Activated naive CD8-positive, alpha-beta T cell treated with anti-CD3 and anti-CD28 coated beads, Interleukin-2, amount 10 ng/mL, durations not matched to agents 7 days and 5 days (primary cell): ENCODE measurements at regions not wholly inside any gene's neighbourhood (a gene's known extent, or its start where the extent isn't known, plus 50 kb on each side); places are given as distances from the start of the nearest gene placed in this dataset.

Experiments
- ATAC-seq: fragments of 150-1000 bp; cut with Tn5 transposase; one replicate; pipeline ENCODE4 v1.10.0; 2021; ENCODE audit warnings: low read depth, moderate library complexity
- POLR2A ChIA-PET: fragments of 350-600 bp; sonication (Branson Sonifier 250); formaldehyde crosslinking; loops from one replicate; lab custom pipeline; 2021; ENCODE audit warnings: antibody characterized with exemption; lab: Charles Lee
- DNase-seq: peaks from one replicate; pipeline ENCODE4 v3.0.0; 2021
- H3K27ac Mint-ChIP-seq: one replicate; pipeline ENCODE4 v1.8.0; 2022; ENCODE audit warnings: mild to moderate bottlenecking, mixed read lengths
- H3K27me3 Mint-ChIP-seq: one replicate; pipeline ENCODE4 v1.8.0; 2022; ENCODE audit warnings: mild to moderate bottlenecking, moderate library complexity, mixed read lengths
- H3K36me3 Mint-ChIP-seq: one replicate; pipeline ENCODE4 v1.8.0; 2021; ENCODE audit warnings: mild to moderate bottlenecking, mixed read lengths
- H3K4me1 Mint-ChIP-seq: one replicate; pipeline ENCODE4 v1.8.0; 2021; ENCODE audit warnings: mixed read lengths
- H3K4me3 Mint-ChIP-seq: one replicate; pipeline ENCODE4 v1.8.0; 2022; ENCODE audit warnings: mild to moderate bottlenecking, moderate library complexity, mixed read lengths
- H3K9me3 Mint-ChIP-seq: one replicate; pipeline ENCODE4 v1.8.0; 2021; ENCODE audit warnings: mixed read lengths

DNA sequence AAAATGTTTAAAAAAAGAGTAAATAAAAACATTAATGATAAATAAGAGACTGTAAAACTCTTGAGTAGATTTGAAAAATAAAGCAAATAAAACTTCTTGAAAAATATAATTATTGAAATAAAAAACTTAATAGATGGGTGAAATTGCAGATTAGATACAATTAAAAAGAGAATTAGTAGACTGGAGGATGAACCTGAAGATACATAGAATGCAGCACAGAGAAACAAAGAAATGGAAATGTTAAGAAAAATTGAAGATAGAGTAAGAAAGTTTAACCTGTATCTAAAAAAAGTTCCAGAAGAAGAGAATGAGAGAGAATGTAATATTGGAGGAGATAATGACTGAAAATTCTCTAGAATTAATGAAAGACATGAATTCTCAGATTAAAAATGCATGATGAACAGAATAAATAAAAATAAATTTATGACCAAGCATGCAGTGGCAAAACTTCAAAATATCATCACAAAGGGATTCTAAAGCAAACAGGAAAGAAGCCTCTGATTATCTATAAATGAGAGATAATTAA, 438.1 kb upstream of the CLINT1 start:
- Mint-ChIP-seq H3K4me3 (no peak overlapping the region), H3K36me3 (no peaks in the 10 kb centered on the region), H3K27ac (no peak overlapping the region), H3K4me1 (no peaks in the 10 kb centered on the region), H3K9me3 (peaks cover 8% of the 10 kb centered on the region), H3K27me3 (peaks cover 3% of the 10 kb centered on the region)
- ATAC-seq (no peak), DNase-seq (no peak)
- POLR2A ChIA-PET, result no interaction called here

DNA sequence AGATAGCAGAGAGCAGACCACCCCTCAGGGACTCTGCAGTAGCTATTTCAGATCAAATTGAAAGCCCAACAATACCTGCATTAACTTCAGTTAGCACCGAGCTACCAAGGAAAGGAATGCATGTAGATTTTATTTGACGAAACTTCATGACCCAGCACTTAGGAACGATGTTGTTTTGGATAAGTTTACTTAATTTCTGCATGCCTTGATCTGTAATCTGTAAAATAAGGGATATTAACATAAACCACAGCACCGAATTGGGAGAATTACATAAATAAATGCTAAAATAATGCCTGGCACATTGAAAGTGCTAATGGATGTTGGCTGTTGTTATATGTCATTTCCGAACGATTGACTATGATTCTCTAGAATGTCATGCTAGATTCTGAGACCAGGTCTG, 435.8 kb upstream of the CLINT1 start:
- Mint-ChIP-seq H3K4me3 (no peak overlapping the region), H3K27me3 (no peaks in the 10 kb centered on the region), H3K4me1 (no peaks in the 10 kb centered on the region), H3K9me3 (peaks cover 8% of the 10 kb centered on the region), H3K27ac (no peak overlapping the region), H3K36me3 (no peaks in the 10 kb centered on the region)
- ATAC-seq, result no peak
- POLR2A ChIA-PET, result no interaction called here
- no peak for DNase-seq

GRCh38 chr5:158292981-158293380, 434.0 kb upstream of the CLINT1 start:
- no peak overlapping the region for H3K4me3 Mint-ChIP-seq
- POLR2A ChIA-PET, result no interaction called here
- DNase-seq (no peak), ATAC-seq (no peak)
- no peaks in the 10 kb centered on the region for H3K27me3 Mint-ChIP-seq
- no peaks in the 10 kb centered on the region for H3K36me3 Mint-ChIP-seq
- no peak overlapping the region for H3K27ac Mint-ChIP-seq
- H3K4me1 Mint-ChIP-seq, result no peaks in the 10 kb centered on the region
- H3K9me3 Mint-ChIP-seq, result peaks cover 8% of the 10 kb centered on the region

DNA sequence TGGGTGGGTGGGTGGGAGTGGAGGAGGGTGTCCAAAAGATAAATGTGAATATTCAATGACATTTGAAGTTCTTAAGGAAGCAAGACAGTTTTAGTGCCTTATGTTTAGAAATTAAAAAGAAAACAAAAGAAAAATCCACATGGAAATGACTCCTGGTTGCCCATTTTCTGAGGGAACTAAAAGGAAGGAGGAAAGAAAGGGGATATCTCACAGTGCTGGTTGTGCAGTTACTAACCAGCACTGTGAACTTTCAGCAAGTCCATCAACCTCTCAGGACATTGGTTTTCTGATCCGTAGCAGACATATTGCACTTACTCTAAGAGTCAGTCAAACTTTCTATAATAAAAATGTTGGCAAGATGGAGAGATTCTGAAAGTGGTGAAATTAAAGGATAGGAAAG, 431.0 kb upstream of the CLINT1 start:
- H3K9me3 Mint-ChIP-seq, result peaks cover 4% of the 10 kb centered on the region
- no peaks in the 10 kb centered on the region for H3K36me3 Mint-ChIP-seq
- no peak overlapping the region for H3K4me3 Mint-ChIP-seq
- H3K4me1 Mint-ChIP-seq, result no peaks in the 10 kb centered on the region
- H3K27me3 Mint-ChIP-seq, result no peaks in the 10 kb centered on the region
- POLR2A ChIA-PET, result no interaction called here
- H3K27ac Mint-ChIP-seq, result no peak overlapping the region
- ATAC-seq, result no peak
- DNase-seq, result no peak

DNA sequence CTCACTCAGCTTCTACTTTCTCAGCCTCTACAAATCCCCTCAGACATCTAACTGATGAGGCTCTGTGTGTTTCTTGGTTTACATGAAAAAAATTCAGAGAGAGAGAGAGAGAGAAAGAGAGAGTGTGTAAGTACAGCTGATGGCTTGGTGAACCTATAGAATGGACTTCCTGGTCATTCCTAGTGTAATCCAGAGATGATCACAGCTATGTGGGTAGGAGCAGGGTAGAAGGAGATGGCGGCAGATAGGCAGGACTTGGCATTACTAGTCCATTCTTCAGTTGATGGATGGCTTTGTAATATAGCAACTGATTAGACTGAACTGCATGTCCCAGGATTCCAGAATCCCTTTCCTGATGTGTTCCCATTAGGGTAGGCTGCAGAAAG, 429.3 kb upstream of the CLINT1 start:
- POLR2A ChIA-PET, result no interaction called here
- Mint-ChIP-seq H3K27me3 (no peaks in the 10 kb centered on the region), H3K36me3 (no peaks in the 10 kb centered on the region), H3K4me3 (no peak overlapping the region), H3K4me1 (no peaks in the 10 kb centered on the region), H3K27ac (no peak overlapping the region), H3K9me3 (peaks cover 1% of the 10 kb centered on the region)
- no peak for ATAC-seq
- DNase-seq, result no peak

- Mint-ChIP-seq H3K27me3 (no peaks in the 10 kb centered on the region), H3K36me3 (no peaks in the 10 kb centered on the region), H3K4me1 (no peaks in the 10 kb centered on the region), H3K27ac (no peak overlapping the region), H3K4me3 (no peak overlapping the region), H3K9me3 (no peaks in the 10 kb centered on the region)
- no peak for DNase-seq
- no peak for ATAC-seq
- POLR2A ChIA-PET, result no interaction called here
These were observed 428.8 kb upstream of the CLINT1 start for GRCh38 chr5:158287643-158288271.

GRCh38 chr5:158286827-158287226, 427.9 kb upstream of the CLINT1 start:
- Mint-ChIP-seq H3K9me3 (no peaks in the 10 kb centered on the region), H3K27me3 (no peaks in the 10 kb centered on the region), H3K27ac (no peak overlapping the region), H3K4me3 (no peak overlapping the region), H3K4me1 (no peaks in the 10 kb centered on the region), H3K36me3 (no peaks in the 10 kb centered on the region)
- DNase-seq (no peak), ATAC-seq (no peak)
- POLR2A ChIA-PET, result no interaction called here

DNA sequence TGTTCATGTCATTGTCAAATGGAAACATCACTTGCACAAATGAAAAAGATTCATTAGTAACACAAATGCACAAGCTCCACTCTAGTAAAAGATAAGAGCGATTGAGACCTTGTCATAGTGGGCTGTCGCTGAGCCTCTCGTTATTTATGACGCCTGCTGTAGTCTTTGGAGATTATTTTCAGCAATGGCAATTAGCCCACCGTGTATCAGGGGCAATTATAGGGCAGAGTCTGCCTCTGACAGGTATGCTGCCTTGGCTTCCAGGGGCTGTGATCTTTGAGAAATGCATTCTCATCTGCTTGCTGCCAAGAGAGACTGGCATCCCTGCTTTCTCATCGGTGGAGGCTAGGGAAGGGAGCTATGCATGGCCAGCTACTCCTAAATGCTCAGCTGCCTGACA, 426.8 kb upstream of the CLINT1 start:
- Mint-ChIP-seq H3K27me3 (no peaks in the 10 kb centered on the region), H3K27ac (no peak overlapping the region), H3K9me3 (peaks cover 2% of the 10 kb centered on the region), H3K36me3 (no peaks in the 10 kb centered on the region), H3K4me3 (no peak overlapping the region), H3K4me1 (no peaks in the 10 kb centered on the region)
- POLR2A ChIA-PET, result no interaction called here
- DNase-seq (no peak), ATAC-seq (no peak)

GRCh38 chr5:158284242-158284641, 425.3 kb upstream of the CLINT1 start:
- Mint-ChIP-seq H3K4me1 (no peaks in the 10 kb centered on the region), H3K27ac (no peak overlapping the region)
- POLR2A ChIA-PET, result no interaction called here

GRCh38 chr5:158283397-158283796, 424.5 kb upstream of the CLINT1 start:
- DNase-seq (no peak), ATAC-seq (no peak)
- Mint-ChIP-seq H3K27me3 (no peaks in the 10 kb centered on the region), H3K36me3 (no peaks in the 10 kb centered on the region), H3K9me3 (peaks cover 2% of the 10 kb centered on the region), H3K4me1 (no peaks in the 10 kb centered on the region), H3K4me3 (no peak overlapping the region), H3K27ac (no peak overlapping the region)
- POLR2A ChIA-PET, result no interaction called here

More at GRCh38 chr5:158284242-158284641, 425.3 kb upstream of the CLINT1 start:
- no peak overlapping the region for H3K4me3 Mint-ChIP-seq
- H3K9me3 Mint-ChIP-seq, result peaks cover 2% of the 10 kb centered on the region
- DNase-seq, result no peak
- no peaks in the 10 kb centered on the region for H3K36me3 Mint-ChIP-seq
- no peaks in the 10 kb centered on the region for H3K27me3 Mint-ChIP-seq
- no peak for ATAC-seq

DNA sequence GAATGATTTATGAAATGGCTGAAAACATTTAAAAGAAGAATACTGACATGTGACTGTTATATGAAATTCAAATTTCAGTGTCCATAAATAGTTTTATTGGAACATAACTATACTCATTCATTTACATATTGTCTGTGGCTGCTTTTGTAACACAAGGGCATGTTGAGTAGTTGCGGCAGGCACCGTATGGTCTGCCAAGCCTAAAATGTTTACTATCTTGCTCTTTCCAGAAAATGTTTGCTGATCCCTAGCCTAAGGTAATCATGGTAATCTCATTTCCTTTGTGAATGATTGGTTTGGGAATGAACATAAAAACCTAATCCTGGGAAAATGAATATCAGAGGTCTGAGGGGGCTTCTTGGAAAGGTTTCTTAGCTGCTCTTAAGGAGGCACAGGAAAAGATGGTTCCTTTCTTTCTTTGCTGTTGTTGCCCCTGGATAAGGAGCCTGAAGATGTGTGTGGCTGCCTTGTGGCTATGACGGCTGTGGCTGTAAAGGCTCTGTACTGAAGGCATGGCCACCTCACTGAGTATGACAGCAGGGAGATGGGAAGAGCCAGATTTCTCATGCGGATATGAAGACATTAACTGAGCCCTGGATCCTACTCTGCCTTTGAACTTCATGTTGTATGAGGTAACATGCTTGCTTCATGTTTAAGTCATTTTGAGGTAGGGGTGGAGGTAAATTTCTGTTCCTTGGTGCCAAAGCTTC, 419.4 kb upstream of the CLINT1 start:
- H3K4me1 Mint-ChIP-seq, result no peaks in the 10 kb centered on the region
- no peak overlapping the region for H3K4me3 Mint-ChIP-seq
- peaks cover 2% of the 10 kb centered on the region for H3K9me3 Mint-ChIP-seq
- ATAC-seq (no peak), DNase-seq (no peak)
- H3K27me3 Mint-ChIP-seq, result no peaks in the 10 kb centered on the region
- POLR2A ChIA-PET, result no interaction called here
- H3K36me3 Mint-ChIP-seq, result no peaks in the 10 kb centered on the region
- H3K27ac Mint-ChIP-seq, result no peak overlapping the region

GRCh38 chr5:158277276-158277675, 418.3 kb upstream of the CLINT1 start:
- POLR2A ChIA-PET, result no interaction called here
- no peaks in the 10 kb centered on the region for H3K27me3 Mint-ChIP-seq
- H3K4me1 Mint-ChIP-seq, result no peaks in the 10 kb centered on the region
- ATAC-seq (no peak), DNase-seq (no peak)
- H3K36me3 Mint-ChIP-seq, result no peaks in the 10 kb centered on the region
- H3K9me3 Mint-ChIP-seq, result peaks cover 2% of the 10 kb centered on the region
- H3K4me3 Mint-ChIP-seq, result no peak overlapping the region
- no peak overlapping the region for H3K27ac Mint-ChIP-seq

GRCh38 chr5:158276692-158277091, 417.7 kb upstream of the CLINT1 start:
- Mint-ChIP-seq H3K27ac (no peak overlapping the region), H3K36me3 (no peaks in the 10 kb centered on the region), H3K4me1 (no peaks in the 10 kb centered on the region), H3K9me3 (peaks cover 2% of the 10 kb centered on the region), H3K4me3 (no peak overlapping the region), H3K27me3 (no peaks in the 10 kb centered on the region)
- ATAC-seq (no peak), DNase-seq (no peak)
- POLR2A ChIA-PET, result no interaction called here

- H3K4me1 Mint-ChIP-seq, result no peaks in the 10 kb centered on the region
- H3K27me3 Mint-ChIP-seq, result no peaks in the 10 kb centered on the region
- DNase-seq (no peak), ATAC-seq (no peak)
- H3K36me3 Mint-ChIP-seq, result no peaks in the 10 kb centered on the region
- no peak overlapping the region for H3K4me3 Mint-ChIP-seq
- H3K27ac Mint-ChIP-seq, result no peak overlapping the region
- POLR2A ChIA-PET, result no interaction called here
- no peaks in the 10 kb centered on the region for H3K9me3 Mint-ChIP-seq
These were observed 416.6 kb upstream of the CLINT1 start for GRCh38 chr5:158275511-158275910.
